ENCODE measurements at regions not wholly inside any gene's neighbourhood (a gene's known extent, or its start where the extent isn't known, plus 50 kb on each side); places are given as distances from the start of the nearest gene placed in this dataset.

DNA sequence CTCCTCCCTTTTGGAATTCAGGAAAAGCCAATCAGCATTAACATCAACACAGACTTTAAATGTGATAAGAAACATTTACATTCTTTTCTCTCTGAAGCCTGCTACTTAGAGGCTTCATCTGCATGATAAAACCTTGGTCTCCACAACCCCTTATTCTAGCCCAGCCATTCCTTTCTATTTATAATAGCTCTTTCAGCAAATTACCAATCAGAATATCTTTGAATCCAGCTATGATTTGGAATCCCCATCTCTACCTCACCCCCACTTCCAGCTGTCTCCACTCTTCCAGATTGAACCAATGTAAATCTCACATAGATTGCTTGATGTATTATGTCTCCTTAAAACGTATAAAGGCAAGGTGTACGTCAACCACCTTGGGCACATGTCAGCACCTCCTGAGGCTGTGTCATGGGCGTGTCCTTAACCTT is 139.7 kb downstream of the TUSC7 start:
- no peak for DNase-seq

DNA sequence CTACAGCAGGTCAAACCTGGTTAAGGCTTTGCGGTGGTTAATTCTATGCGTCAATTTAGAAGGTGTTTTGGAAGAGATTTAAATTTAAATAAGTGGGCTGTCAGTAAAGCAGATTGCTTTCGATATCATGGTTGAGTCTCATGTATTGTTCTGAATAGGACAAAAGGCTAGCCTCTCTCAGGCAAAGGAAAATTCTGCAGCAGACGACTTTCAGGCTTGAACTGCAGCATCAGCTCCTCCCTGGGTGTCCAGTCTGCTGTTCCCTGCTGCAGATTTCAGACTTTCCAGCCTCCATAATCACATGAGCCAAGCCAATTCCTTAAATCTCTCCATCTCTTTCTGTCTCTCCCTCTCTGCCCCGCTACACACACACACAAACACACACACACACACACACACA is 143.2 kb downstream of the TUSC7 start:
- no peak for DNase-seq

DNA sequence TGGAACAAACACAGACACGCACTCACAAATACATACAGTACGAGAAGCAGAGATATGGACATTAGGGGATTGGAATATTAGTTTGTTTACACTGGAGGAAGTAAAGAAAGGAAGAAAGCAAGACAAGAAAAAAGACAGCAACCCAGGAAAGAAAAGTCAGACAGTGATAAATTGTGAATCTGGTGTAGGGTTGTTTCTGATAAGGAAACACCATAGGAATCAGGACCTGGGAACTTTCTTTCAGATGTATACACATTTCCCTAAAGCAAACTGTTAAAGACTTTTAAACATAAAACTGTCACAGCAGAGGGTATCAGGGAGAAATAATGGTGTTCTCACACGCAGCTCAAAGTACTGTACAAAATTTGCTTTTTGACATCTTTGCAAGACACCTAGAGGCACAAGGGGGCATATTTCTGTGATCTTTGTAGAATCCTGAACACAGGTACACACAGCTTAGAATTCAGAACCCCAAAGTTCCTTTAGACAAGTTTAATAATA is 153.7 kb downstream of the TUSC7 start:
- DNase-seq = no peak

DNA sequence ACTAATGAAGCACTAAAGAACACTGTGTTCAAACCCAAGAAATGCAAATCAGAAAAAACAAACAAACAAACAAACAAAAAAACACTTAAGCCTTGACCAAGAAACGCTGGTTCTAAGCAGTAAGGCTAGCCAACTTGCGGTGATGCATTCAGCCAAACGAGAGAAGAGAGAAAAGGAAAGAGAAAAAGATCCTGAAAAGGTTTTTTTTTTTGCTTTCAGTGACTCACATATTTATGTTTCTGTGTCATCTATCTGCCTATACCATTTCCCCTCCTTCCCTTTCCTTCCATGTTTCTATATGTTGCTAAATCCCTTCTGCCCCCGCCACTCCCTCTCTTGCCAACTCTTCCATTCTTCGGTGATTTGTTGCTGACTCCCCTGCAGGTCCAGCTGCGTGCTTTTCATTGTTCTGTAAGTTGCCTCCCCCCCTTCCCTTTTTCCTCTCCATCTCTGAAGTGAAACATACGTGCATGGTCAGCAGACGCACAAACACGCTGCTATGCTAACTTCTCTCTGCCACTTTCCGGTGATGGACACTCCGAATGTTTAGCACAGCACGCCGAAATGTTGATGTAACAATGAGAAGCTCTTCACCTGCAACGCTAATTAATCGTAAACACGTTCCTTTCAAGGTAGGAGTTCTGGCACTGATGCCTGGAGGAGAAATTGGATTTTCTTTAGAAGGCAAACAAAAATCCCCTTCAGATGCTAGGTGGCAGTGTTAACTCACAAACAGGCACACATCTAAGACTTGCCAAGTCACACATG is 154.4 kb downstream of the TUSC7 start:
- DNase-seq = peak; percentile 32

DNA sequence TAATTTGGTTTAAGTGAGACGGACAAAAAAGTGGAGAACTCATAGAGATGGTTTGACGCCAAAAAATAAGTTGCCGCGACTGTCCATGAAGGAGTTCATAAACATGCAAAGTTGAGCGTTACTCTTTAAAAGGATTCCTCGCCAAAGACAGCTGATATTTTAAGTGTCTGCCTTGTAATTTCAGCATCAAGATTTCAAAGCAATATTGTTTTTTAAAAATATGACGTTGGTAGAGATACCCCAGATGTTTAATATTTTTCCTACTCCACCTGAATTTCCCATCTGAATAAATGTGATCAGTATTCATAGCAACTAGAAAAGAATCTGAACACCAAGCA is 155.0 kb downstream of the TUSC7 start:
- no peak for DNase-seq

DNA sequence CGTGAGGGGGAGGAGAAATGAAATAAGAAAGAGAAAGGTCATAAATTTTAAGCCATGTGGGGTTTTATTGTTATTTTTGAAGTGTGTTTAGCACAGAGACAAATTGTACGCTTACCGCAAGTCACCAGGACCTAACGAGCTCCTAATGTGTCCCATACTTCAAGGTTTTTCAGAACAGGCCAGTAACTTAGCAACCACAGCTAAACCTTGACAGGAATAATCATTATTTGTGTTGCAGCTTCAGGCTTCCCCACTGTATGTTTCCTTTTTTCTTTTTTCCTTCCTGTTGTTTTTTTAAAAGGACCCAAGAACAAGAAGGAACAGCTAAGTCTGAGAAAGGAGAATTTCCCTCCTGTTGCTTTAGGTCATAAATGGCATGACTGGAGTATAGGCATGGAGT is 160.8 kb downstream of the TUSC7 start:
- no peak for DNase-seq

DNA sequence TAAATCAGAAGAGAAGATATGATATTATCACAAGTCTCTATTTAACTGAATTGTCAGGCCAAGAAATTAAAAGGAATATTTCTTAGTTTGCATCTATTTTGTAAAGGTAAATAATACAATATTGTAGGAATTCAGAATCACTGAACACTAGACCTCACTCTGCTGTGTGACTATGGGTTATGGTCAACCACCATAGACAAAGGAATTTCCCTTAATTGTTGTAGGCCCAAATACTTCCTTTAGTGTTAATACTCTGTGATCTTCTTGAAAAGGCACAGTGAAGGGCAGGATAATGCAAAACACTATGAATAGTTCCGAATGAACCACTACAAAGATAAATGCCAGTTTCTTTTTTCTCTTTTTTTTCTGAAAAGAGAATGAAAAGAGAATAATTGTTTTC is 162.3 kb downstream of the TUSC7 start:
- no peak for DNase-seq

DNA sequence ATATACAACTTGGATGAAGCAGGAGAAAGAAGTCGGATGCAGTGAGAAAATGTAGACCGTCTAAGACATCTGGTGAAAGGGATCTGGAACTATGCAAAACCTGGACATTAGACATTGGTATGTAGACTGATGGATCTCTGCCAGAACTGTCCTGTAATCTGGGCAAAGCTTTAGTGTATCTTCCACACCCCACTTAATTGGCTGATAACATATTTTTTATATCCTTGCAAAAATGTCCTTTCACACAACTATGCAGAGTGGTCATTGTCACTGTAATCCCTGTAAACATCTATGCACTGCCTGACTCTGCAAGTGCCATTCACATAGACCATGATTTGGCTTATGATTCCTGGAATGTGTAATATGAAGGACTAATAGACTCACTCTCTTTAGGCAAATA is 163.1 kb downstream of the TUSC7 start:
- no peak for DNase-seq

DNA sequence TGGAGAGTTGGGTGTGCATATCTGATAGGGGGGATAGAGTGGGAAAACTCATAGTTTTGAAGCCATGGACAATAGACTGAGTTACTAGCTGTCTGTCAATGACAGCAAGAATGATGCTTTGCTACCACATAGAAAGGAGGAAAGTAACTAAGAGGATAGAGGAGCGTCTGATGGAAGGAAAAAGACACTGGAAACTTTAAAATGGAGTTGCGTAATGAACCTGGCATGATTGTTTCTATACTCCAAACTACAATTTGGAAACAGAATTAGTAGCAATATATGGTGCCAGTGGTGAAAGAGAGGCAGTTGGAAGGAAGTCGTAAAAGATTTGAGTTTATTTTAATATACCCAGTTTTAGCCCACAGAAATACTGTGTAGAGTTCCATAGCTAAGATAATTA is 163.6 kb downstream of the TUSC7 start:
- DNase-seq = no peak

DNA sequence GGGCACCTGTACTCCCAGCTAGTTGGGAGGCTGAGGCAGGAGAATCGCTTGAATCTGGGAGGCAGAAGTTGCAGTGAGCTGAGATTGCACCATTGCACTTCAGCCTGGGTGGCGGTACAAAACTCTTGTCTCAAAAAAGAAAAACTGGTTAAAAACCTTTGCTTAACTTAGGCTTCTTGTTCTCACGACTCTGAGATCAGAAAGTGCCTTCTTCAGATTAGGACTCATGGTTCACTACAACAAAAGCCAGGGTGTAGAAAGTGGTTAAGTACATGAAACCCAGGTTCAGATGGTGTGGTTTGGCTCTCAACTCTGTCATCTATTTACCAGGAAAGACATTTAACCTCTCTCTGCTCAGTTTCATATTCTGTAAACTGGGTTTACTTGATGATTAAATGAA is 168.4 kb downstream of the TUSC7 start:
- DNase-seq = no peak

DNA sequence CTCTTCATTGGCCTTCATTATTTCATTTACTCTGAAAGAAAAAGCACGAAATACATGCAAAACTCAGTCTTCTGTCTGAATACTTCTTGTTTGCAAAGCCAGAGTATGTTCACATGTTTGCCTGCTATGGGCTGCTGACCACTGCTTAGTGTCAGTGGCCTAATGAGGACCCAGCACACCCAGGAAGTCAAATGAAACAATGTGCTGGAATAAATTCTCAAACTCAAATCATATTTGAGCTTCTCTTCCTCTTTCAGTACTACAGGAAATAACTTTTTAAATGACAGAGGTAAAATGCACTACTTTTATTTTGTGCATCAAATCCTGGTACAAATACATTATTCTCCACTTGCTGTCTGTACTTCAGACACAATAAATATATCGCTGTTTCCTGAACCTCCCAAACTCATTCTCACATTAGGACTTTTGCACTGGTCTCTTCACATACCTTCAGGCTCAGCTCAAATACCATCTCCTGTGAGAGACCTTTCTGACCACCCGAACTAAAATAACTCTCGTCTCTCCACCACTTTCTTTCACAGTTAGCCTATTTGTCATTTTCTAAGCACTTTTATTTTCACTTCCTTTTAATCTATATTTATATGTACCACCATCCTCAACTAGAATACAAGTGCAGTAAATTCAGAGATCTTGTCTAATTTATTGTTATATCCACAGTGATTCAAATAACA is 176.8 kb downstream of the TUSC7 start:
- DNase-seq = no peak

DNA sequence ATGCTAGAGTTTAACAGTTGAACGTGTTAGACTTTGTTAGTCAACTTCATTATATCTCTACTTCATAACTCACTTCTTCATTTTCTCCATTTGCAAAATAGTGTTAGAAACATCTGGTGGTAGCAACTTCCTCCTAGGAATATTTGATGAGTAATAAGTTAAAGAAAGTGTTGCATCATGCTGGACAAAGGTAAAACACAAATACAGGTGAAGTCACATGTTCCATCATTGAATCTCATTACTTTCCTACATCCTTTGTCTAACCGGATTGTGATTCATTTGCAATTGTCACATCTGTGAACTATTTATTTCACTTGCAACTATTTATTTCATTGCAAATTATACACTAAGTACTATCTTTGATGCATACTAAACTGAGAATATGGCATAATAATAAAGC is 186.5 kb downstream of the TUSC7 start:
- no peak for DNase-seq

DNA sequence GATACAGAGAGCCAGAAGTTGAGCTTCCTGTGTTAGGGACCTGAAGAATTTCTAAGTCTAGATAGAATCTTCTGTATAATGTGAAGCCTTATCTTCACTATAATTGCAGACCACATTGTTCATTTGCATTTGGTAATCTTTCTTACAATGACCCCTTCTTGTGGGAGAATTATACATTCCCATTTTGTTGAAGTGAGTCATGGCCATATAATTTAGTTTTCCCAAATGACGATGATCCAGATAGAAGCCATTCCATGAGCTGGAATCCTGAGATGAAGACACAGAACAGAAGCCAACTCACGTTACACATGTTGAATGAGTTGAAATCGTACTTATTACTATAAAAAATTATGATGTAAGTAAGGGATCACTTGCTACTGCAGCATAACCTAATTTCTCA is 187.8 kb downstream of the TUSC7 start:
- DNase-seq = peak; percentile 1

DNA sequence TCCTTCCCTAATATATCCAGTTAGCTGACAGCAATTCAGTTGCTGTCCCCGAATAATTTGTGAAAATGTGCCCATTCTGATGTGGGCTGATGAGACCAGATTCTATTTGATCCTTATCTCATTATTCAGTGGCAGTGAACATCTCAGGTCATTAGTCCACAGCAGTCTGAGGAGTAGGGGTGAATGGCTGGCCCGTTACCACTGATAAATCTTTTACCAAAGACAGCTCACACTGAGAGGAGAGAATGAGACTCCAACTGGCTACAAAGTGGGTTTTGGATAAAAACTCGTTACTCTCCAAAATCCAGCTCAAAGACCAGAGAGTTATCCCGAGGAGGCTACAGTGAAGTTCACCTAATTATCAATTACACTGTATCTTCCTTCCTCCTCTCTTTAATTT is 189.7 kb downstream of the TUSC7 start:
- no peak for DNase-seq

DNA sequence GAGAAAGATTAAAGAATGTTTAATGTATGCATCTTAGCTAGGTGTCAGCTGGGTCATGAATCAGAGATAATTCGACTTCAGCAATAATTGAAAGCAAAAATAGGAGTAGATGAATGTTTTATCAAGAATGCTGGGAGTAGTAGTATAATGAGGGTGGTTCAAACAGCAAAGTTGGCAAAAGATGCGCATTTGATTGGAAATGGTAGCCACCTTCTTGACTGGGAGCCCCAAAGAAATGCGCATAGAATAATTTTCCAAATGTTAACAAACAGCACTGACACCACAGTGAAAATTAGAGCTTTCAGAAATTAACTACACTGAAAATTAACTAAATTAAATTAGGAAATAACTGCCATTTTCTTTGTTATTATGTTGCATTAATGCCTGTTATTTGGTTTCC is 195.8 kb downstream of the TUSC7 start:
- no peak for DNase-seq

DNA sequence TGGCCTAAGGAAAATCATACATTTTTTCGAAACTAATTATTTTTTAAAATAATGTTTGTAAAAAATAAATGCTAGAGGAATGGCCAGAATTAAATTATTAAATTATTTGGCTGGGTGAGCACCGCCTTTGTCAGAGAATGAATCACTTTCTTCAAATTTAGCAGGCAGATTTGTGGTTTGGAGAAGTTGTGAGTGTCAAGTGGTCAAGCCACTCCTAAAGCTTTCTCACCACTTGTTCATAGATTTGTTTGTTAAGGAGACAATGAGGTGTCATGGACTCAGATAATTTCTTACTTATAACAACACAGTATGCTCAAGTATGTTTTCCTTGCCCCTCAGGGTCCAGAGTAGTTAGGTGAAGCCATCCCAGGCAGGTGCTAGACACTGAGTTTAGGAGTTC is 196.2 kb downstream of the TUSC7 start:
- no peak for DNase-seq

DNA sequence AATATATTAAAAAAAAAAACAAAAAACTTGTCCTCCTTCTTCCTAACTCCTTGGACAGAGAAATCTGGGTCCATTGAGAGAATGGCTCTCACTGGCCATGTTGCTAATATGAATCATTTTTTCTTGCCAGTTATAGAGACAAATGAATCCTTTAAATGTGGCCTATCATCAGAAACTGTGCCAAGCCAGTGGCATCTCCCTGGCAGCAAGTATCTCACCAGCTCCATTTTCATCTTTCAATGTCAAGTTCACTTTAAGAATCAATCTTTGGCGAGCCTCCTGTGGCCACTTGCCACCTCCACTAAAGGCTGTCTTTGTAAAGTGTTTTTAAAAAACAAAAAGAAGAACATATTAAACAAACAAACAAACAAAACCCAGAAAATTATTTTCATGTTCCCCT is 202.5 kb downstream of the TUSC7 start:
- DNase-seq = no peak

DNA sequence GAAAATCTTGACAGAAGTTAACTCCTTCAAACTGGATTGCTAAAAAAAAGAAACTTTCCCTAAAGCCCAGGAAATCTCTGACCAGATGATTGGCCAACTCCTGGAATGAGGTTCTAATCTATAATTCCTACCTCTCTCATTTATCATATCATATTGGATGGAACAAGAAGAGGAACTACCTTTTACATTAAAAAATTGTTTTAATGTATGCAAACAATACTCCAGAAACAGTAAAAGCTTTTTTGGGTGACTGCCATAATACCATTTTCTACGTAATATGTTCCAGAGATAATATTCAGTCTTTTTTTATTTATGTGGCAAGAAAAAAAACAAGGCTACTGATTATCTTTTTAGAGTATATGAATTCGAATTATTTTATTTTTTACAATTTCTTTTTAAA is 204.4 kb downstream of the TUSC7 start:
- DNase-seq = no peak

DNA sequence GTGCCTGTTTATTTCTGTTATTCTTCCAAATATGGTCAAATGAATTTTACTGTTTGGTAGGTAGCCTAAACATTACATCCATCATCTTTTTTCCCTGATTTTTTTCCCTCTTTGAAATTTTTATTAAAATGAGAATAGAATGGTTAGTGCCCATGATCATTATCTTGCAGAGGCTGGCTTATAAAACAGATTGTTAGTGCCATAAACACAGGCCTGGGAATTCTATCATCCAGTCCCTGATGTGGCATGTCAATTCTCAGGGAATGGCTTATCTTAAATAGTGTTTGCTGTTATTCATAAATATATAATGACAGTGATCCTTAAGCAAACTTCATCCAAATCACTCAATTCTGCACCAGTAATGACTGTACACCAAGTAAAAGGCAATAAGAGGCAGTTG is 207.3 kb downstream of the TUSC7 start:
- no peak for DNase-seq

DNA sequence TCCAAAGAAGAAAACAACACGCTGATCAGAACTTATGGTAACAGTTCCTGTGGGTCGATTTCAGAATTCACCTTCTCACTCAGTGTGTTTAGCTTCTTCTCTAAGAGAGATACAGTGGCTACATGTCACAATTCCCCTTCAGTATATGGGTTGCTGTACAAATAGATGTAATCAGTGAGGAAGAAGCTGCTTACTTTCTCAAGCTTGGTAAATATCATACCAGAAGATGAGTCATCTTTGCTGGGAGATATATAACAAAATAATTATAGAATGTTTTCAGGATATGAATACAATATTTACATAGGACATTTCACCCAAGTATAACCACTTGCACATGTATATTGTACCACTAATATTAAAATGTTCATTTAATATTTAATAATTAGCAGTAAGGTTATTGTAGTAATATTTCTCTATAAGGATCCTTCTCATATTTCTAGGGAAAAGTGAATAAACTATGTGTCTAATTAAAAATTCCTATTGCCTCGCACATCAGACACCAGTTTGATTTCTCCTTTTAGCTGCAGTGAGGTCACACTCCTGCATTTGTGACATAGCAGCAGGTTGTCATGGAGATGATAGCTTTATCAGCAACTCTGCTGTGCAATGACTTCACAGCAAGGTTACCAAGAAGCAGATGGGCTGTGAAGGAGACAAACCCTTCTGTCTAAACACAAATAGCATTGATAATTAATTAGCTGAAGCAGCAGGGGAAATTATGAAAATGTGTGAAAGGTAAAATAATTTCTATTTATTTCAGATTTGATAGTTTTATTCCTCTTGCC is 211.4 kb downstream of the TUSC7 start:
- no peak for DNase-seq

DNA sequence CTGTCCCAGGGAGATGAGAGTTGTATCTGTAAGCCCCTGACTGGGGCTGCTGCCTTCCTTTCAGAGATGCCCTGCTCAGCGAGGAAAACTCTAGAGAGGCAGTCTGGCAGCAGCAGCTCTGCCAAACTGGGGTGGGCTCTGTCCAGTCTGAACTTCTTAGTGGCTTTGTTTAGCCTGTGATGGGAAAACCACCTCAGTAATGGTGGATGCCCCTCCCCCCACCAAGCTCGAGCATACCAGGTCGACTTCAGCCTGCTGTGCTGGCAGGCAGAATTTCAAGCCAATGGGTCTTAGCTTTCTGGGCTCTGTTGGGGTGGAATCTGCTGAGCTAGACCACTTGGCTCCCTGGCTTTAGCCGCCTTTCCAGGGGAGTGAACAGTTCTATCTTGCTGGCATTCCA is 218.3 kb downstream of the TUSC7 start:
- no peak for DNase-seq

DNA sequence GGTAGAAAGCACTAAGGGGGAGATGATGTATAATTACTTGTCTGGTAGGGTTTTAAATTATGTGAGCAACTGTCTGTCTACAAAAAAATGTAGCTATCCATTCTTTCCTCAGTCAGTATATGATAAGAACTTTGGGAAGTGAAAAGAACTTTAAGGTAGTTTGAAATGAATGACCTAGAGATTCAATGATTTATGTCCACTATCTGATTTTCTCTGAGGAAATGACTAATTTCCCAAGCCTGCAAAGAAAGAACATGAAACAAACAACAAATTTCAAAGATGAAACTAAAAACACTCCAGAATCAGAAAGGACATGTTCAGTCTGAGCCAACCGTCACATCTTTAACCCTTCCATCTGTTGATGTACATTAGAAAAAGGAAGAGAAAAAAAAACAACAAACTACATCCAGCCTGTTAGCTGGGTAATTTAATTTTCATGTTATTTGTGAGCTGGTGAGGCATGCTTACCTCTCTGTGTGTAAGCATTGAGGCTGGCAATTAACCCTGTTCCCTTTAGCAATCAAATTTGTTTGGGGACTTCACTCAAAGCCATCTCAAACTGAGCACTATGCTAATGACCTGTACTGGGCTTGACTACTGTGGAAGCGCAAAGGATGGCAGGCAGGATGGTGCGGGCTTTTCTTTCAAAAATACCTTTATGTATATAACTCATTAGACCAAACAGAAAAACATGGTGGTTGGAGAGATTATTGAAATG is 220.1 kb downstream of the TUSC7 start:
- DNase-seq = peak; percentile 4

DNA sequence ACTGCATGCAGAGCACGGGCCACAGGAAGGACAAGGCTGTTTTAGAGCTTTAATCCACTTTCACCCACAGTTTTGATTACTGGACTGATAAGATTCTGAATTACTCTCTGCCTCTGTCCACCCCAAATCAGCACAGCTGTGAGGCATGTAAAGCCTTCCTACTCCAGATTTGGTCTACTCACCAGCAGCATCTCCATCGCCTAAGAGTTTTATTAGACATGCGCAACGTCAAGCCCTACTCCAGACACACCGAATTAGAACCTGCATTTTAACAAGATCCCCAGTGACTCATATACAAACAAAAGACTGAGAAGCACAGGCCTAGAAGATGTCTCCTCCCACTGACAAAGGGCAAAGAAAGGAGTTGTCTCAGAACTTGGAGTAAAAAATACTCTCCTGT is 221.2 kb downstream of the TUSC7 start:
- DNase-seq = peak; percentile 2
